IMR-90 (cell line): ENCODE measurements at regions not wholly inside any gene's neighbourhood (a gene's known extent, or its start where the extent isn't known, plus 50 kb on each side); places are given as distances from the start of the nearest gene placed in this dataset.

Experiments
- ATAC-seq: fragments of 200-7000 bp; cut with Tn5 transposase; 2 replicates; pipeline ENCODE4 v1.9.1; 2020; ENCODE audit warnings: low read depth, mild to moderate bottlenecking, moderate library complexity
- BruUV-seq: library from RNA; stranded (reverse); fragments of 400-500 nt; replicated peaks from 2 replicates; lab custom pipeline; 2021; lab: Mats Ljungman, UMichigan
- CTCF ChIA-PET: fragments of 300-600 bp; formaldehyde crosslinking; extraction: SDS; loops from one replicate; lab custom pipeline; 2021; ENCODE audit warnings: antibody characterized with exemption; lab: Yijun Ruan, JAX
- POLR2A ChIA-PET: fragments of 300-600 bp; sonication (Branson Sonifier 250); formaldehyde crosslinking; loops from one replicate; lab custom pipeline; 2022; ENCODE audit warnings: antibody characterized with exemption; ENCODE audit not compliant: unreplicated experiment; lab: Charles Lee
- DNase-seq: peaks from one replicate; pipeline ENCODE4 v3.0.0; 2013
- H2AFZ ChIP-seq: replicated peaks from 2 replicates; pipeline ENCODE3; 2013; ENCODE audit warnings: low read length, mild to moderate bottlenecking; ENCODE audit not compliant: poor library complexity
- H2AK5ac ChIP-seq: 2 replicates; pipeline ENCODE4 v1.6.1; 2013; ENCODE audit warnings: low read depth, low read length, inconsistent platforms
- H2AK9ac ChIP-seq: replicated peaks from 2 replicates; pipeline ENCODE3; 2013; ENCODE audit warnings: mild to moderate bottlenecking, low read depth, low read length, moderate library complexity; ENCODE audit not compliant: poor library complexity
- H2BK120ac ChIP-seq: 2 replicates; pipeline ENCODE4 v1.6.1; 2013; ENCODE audit warnings: low read depth, low read length, inconsistent platforms
- H2BK15ac ChIP-seq: 3 replicates; pipeline ENCODE4 v1.6.1; 2013; ENCODE audit warnings: low read depth, low read length, inconsistent platforms
- H2BK20ac ChIP-seq: 2 replicates; pipeline ENCODE4 v1.6.1; 2013; ENCODE audit warnings: low read depth, mild to moderate bottlenecking, inconsistent platforms, low read length, moderate library complexity
- H2BK5ac ChIP-seq: 2 replicates; pipeline ENCODE4 v1.6.1; 2013; ENCODE audit warnings: mild to moderate bottlenecking, low read depth, low read length, inconsistent platforms; ENCODE audit not compliant: poor library complexity, severe bottlenecking
- H3K14ac ChIP-seq: replicated peaks from 2 replicates; pipeline ENCODE4 v1.6.1; 2013; ENCODE audit warnings: low read depth, low read length, inconsistent platforms
- H3K18ac ChIP-seq: 2 replicates; pipeline ENCODE4 v1.6.1; 2013; ENCODE audit warnings: low read depth, low read length, control low read depth
- H3K23ac ChIP-seq: 2 replicates; pipeline ENCODE4 v1.6.1; 2013; ENCODE audit warnings: low read depth, low read length, inconsistent platforms
- H3K27ac ChIP-seq: 2 replicates; pipeline ENCODE4 v1.5.1; 2013; ENCODE audit warnings: mild to moderate bottlenecking, control low read depth, low read length; ENCODE audit not compliant: insufficient read depth
- H3K27me3 ChIP-seq: 2 replicates; pipeline ENCODE4 v1.6.1; 2013; ENCODE audit warnings: low read length; ENCODE audit not compliant: control insufficient read depth, insufficient read depth
- H3K36me3 ChIP-seq: 2 replicates; pipeline ENCODE4 v1.6.1; 2013; ENCODE audit warnings: low read length, mixed read lengths; ENCODE audit not compliant: control insufficient read depth, insufficient read depth
- H3K4ac ChIP-seq: 2 replicates; pipeline ENCODE4 v1.6.1; 2013; ENCODE audit warnings: low read depth, low read length, inconsistent platforms
- H3K4me1 ChIP-seq: 2 replicates; pipeline ENCODE4 v1.6.1; 2013; ENCODE audit warnings: low read length, mixed read lengths; ENCODE audit not compliant: control insufficient read depth, insufficient read depth
- H3K4me2 ChIP-seq: 2 replicates; pipeline ENCODE4 v1.6.1; 2013; ENCODE audit warnings: low read depth, mild to moderate bottlenecking, control low read depth, low read length, moderate library complexity
- H3K4me3 ChIP-seq: 2 replicates; pipeline ENCODE4 v1.5.1; 2013; ENCODE audit warnings: low read depth, mild to moderate bottlenecking, control low read depth, low read length, moderate library complexity; ENCODE audit not compliant: insufficient read depth
- H3K56ac ChIP-seq: 2 replicates; pipeline ENCODE4 v1.6.1; 2013; ENCODE audit warnings: low read length, inconsistent platforms; ENCODE audit not compliant: insufficient read depth; ENCODE audit errors: extremely low read depth
- H3K79me1 ChIP-seq, 2 experiments: 2 replicates each; pipeline ENCODE4 v1.6.1; 2013; ENCODE audit warnings: low read length in 2 of 2, inconsistent platforms in 1 of 2, low read depth in 1 of 2
- H3K9ac ChIP-seq: 2 replicates; pipeline ENCODE4 v1.6.1; 2013; ENCODE audit warnings: low read depth, low read length, control low read depth
- H3K9me1 ChIP-seq: 2 replicates; pipeline ENCODE4 v1.6.1; 2013; ENCODE audit warnings: low read length, inconsistent platforms; ENCODE audit not compliant: insufficient read depth
- H3K9me3 ChIP-seq: 2 replicates; pipeline ENCODE4 v1.6.1; 2013; ENCODE audit warnings: low read length; ENCODE audit not compliant: control insufficient read depth, insufficient read depth
- H4K20me1 ChIP-seq: 2 replicates; pipeline ENCODE4 v1.6.1; 2013; ENCODE audit warnings: low read length, inconsistent platforms; ENCODE audit not compliant: insufficient read depth
- H4K5ac ChIP-seq: 2 replicates; pipeline ENCODE4 v1.6.1; 2013; ENCODE audit warnings: mild to moderate bottlenecking, low read depth, low read length, control low read depth
- H4K8ac ChIP-seq, 2 experiments: 2 replicates each; pipeline ENCODE4 v1.6.1; 2013; ENCODE audit warnings: low read depth in 2 of 2, low read length in 2 of 2, control low read depth in 1 of 2, inconsistent platforms in 1 of 2
- H4K91ac ChIP-seq: 2 replicates; pipeline ENCODE4 v1.6.1; 2013; ENCODE audit warnings: low read depth, low read length, inconsistent platforms; ENCODE audit not compliant: insufficient read depth
- CEBPB ChIP-seq: IDR thresholded peaks from 2 replicates; pipeline ENCODE4 v1.6.1; 2012; ENCODE audit warnings: low read depth, low read length, improper control_type of control experiment
- MAFK ChIP-seq: IDR thresholded peaks from 2 replicates; pipeline ENCODE4 v1.6.1; 2012; ENCODE audit warnings: low read depth, low read length, improper control_type of control experiment
- MAZ ChIP-seq: IDR thresholded peaks from 2 replicates; pipeline ENCODE4 v1.6.1; 2012; ENCODE audit warnings: low read depth, mild to moderate bottlenecking, low read length, improper control_type of control experiment, moderate library complexity, borderline replicate concordance
- NFE2L2 ChIP-seq: fragments of 150-350 bp; IDR thresholded peaks from 2 replicates; pipeline ENCODE4 v1.6.1; 2016; ENCODE audit warnings: low read depth, mild to moderate bottlenecking, low read length
- RAD21 ChIP-seq: IDR thresholded peaks from 2 replicates; pipeline ENCODE4 v1.6.1; 2012; ENCODE audit warnings: low read length, improper control_type of control experiment
- WGBS, 2 experiments: methylation state at CpG; one replicate each; pipeline versions ENCODE4 v1.1.5 to v1.1.7; 2013; ENCODE audit warnings: missing lambda C conversion rate in 2 of 2; ENCODE audit not compliant: insufficient read length in 1 of 2; ENCODE audit errors: extremely low coverage in 2 of 2; 5-methylcytosine and 5-hydroxymethylcytosine counted together
- dilution Hi-C: fragments of 300-500 bp; cut with HindIII; formaldehyde crosslinking; loops from one replicate; pipeline ENCODE4 v1.14.3; 2018; ENCODE audit warnings: low sequenced_read_pairs; ENCODE audit not compliant: unreplicated experiment
- in situ Hi-C: fragments of 300-500 bp; cut with MboI; formaldehyde crosslinking; loops from 3 replicates; pipeline ENCODE4 v1.14.3; 2019; ENCODE audit warnings: low sequenced_read_pairs, inconsistent platforms, mixed read lengths
- intact Hi-C: fragments of 100-400 bp; cut with micrococcal nuclease; formaldehyde crosslinking; loops from 2 replicates; pipeline ENCODE4 v1.10.0; 2022

GRCh38 chr5:4113905-4114304, 518.3 kb downstream of the IRX1 start:
- Histone ChIP-seq H2BK120ac (no peak overlapping the region), H2AFZ (no peak overlapping the region), H3K27me3 (no peaks in the 10 kb centered on the region), H4K91ac (no peak overlapping the region), H2AK9ac (no peak overlapping the region), H4K5ac (no peak overlapping the region), H3K4ac (no peak overlapping the region), H2BK15ac (no peak overlapping the region), H3K4me2 (no peak overlapping the region), H4K20me1 (no peaks in the 10 kb centered on the region), H3K18ac (no peak overlapping the region), H3K36me3 (no peaks in the 10 kb centered on the region), H2AK5ac (no peak overlapping the region), H3K4me3 (no peak overlapping the region), H2BK5ac (no peak overlapping the region), H3K4me1 (no peaks in the 10 kb centered on the region), H2BK20ac (no peak overlapping the region), H4K8ac (no peak overlapping the region), H3K56ac (no peak overlapping the region), H3K14ac (no peak overlapping the region), H3K23ac (no peak overlapping the region), H3K9ac (no peak overlapping the region), H3K79me1 (no peaks in the 10 kb centered on the region), H3K9me3 (peaks cover 19% of the 10 kb centered on the region), H3K27ac (no peak overlapping the region), H3K9me1 (no peaks in the 10 kb centered on the region)
- no peak for ATAC-seq
- in situ Hi-C loops (no loop called here), intact Hi-C loops (no loop called here), dilution Hi-C loops (no loop called here)
- no peak for DNase-seq
- no TSS peak for BruUV-seq
- POLR2A ChIA-PET: no interaction called here
- TF ChIP-seq NFE2L2 (no peak), MAFK (peak; percentile 92), RAD21 (no peak), MAZ (no peak), CEBPB (no peak)
- 73% methylated on average over 4 of the region's 9 CpGs; no CpG with 5 or more reads in 1 of the 2 experiments for WGBS, 2 experiments
- CTCF ChIA-PET: no interaction called here
